ENCODE measurements at regions not wholly inside any gene's neighbourhood (a gene's known extent, or its start where the extent isn't known, plus 50 kb on each side); places are given as distances from the start of the nearest gene placed in this dataset.
"Not testable (repeated sequence)": the region's sequence is repeated elsewhere in the genome, so short reads cannot be mapped to it uniquely, and the experiment has no call there.

- H3K4me1 ChIP-seq (ENCODE audit: control insufficient read depth in 1 of 2, insufficient read depth in 2 of 2, low read length in 2 of 2): no peaks in the 10 kb centered on the region
- H3K27ac ChIP-seq (ENCODE audit: low read depth, low read length): no peak overlapping the region
- no peak overlapping the region for H3K9ac ChIP-seq (ENCODE audit: low read depth in 1 of 2, low read length in 2 of 2)
- H3K9me3 ChIP-seq (ENCODE audit: control insufficient read depth in 1 of 2, low read length in 2 of 2): peaks cover 9 to 27% of the 10 kb centered on the region in 2 donors
- no peak overlapping the region for H3K4me3 ChIP-seq (ENCODE audit: low read depth in 1 of 2, low read length in 2 of 2)
- no peaks in the 10 kb centered on the region for H3K27me3 ChIP-seq (ENCODE audit: control insufficient read depth in 1 of 2, insufficient read depth in 2 of 2, low read length in 2 of 2)
- no peaks in the 10 kb centered on the region for H3K36me3 ChIP-seq (ENCODE audit: control insufficient read depth in 1 of 2, insufficient read depth in 2 of 2, low read length in 2 of 2)
These were observed 128.5 kb downstream of the ZNF675 start for GRCh38 chr19:23558541-23558940.

GRCh38 chr19:23557381-23557780 is 129.6 kb downstream of the ZNF675 start:
- H3K4me3 ChIP-seq (ENCODE audit: low read depth in 1 of 2, low read length in 2 of 2): no peak overlapping the region
- no peaks in the 10 kb centered on the region for H3K27me3 ChIP-seq (ENCODE audit: control insufficient read depth in 1 of 2, insufficient read depth in 2 of 2, low read length in 2 of 2)
- H3K27ac ChIP-seq (ENCODE audit: low read depth, low read length): no peak overlapping the region
- no peaks in the 10 kb centered on the region for H3K4me1 ChIP-seq (ENCODE audit: control insufficient read depth in 1 of 2, insufficient read depth in 2 of 2, low read length in 2 of 2)
- H3K36me3 ChIP-seq (ENCODE audit: control insufficient read depth in 1 of 2, insufficient read depth in 2 of 2, low read length in 2 of 2): no peaks in the 10 kb centered on the region
- peaks cover 9 to 19% of the 10 kb centered on the region in 2 donors for H3K9me3 ChIP-seq (ENCODE audit: control insufficient read depth in 1 of 2, low read length in 2 of 2)
- H3K9ac ChIP-seq (ENCODE audit: low read depth in 1 of 2, low read length in 2 of 2): no peak overlapping the region

DNA sequence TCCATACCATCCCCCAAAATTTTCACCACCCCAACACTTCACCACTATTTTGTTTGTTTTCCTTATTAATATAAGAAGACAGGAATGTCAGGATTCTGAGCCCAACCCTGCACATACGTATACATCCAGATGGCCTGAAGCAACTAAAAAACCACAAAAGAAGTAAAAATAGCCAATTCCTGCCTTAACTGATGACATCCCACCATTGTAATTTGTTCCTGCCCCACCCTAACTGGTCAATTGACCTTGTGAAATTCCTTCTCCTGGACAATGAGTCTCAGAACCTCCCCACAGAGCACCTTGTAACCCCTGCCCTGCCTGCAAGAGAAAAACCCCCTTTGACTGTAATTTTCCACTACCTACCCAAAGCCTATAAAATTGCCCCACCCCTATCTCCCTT is 132.5 kb downstream of the ZNF675 start:
- Histone ChIP-seq H3K27me3 (ENCODE audit: control insufficient read depth in 1 of 2, insufficient read depth in 2 of 2, low read length in 2 of 2) (no peaks in the 10 kb centered on the region), H3K4me3 (ENCODE audit: low read depth in 1 of 2, low read length in 2 of 2) (no peak overlapping the region), H3K27ac (ENCODE audit: low read depth, low read length) (no peak overlapping the region), H3K9me3 (ENCODE audit: control insufficient read depth in 1 of 2, low read length in 2 of 2) (peaks cover 8 to 13% of the 10 kb centered on the region in 2 donors), H3K36me3 (ENCODE audit: control insufficient read depth in 1 of 2, insufficient read depth in 2 of 2, low read length in 2 of 2) (no peaks in the 10 kb centered on the region), H3K4me1 (ENCODE audit: control insufficient read depth in 1 of 2, insufficient read depth in 2 of 2, low read length in 2 of 2) (no peaks in the 10 kb centered on the region), H3K9ac (ENCODE audit: low read depth in 1 of 2, low read length in 2 of 2) (no peak overlapping the region)

DNA sequence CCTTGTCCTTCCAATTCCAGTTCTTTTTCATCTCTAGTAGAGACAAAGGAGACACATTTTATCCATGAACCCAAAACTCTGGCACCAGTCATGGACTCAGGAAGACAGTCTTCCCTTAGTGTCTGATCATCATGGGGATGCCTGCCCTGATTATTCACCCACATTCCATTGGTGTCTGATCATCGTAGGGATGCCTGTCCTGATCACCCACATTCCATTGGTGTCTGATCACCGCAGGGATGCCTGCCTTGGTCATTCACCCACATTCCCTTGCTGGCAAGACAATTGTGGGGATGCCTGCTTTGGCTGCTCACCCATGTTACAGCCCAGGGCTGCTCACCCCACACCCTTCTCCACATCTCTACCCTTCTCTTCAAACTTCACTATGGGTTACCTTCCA is 136.9 kb downstream of the ZNF675 start:
- not testable (repeated sequence) for H3K4me3 ChIP-seq (ENCODE audit: low read depth in 1 of 2, low read length in 2 of 2); H3K27me3 ChIP-seq (ENCODE audit: control insufficient read depth in 1 of 2, insufficient read depth in 2 of 2, low read length in 2 of 2); H3K9ac ChIP-seq (ENCODE audit: low read depth in 1 of 2, low read length in 2 of 2); H3K27ac ChIP-seq (ENCODE audit: low read depth, low read length); H3K36me3 ChIP-seq (ENCODE audit: control insufficient read depth in 1 of 2, insufficient read depth in 2 of 2, low read length in 2 of 2); H3K9me3 ChIP-seq (ENCODE audit: control insufficient read depth in 1 of 2, low read length in 2 of 2); H3K4me1 ChIP-seq (ENCODE audit: control insufficient read depth in 1 of 2, insufficient read depth in 2 of 2, low read length in 2 of 2)

DNA sequence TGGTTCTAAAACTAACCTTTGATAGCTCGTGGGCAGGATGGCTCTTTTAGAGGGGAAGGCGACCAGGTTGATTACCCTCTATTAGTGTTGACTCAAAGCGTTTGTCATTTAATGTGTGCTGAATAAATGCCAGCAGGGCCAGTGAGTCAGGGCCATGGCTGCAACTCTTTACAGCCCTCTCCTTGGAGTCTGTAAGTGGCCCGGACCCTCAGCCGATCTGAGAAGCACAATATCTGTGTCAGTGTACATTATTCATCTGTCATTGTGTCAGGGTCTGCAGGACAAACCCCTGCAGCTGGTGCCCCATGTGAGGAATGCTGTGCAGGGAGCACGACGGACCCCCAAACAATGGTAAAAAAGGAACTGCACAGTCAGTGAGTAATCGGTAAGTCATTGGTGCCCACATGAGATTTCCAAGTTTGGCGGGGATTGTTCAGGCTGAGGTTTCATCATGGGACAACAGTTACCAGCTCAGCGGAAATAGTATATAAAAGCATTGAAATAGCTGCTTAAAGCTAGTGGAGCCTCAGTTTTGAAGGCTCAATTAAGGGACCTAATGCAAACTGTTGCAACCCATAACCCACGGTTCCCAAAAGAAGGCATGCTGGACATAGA is 139.1 kb downstream of the ZNF675 start:
- no peak overlapping the region for H3K27ac ChIP-seq (ENCODE audit: low read depth, low read length)
- H3K36me3 ChIP-seq (ENCODE audit: control insufficient read depth in 1 of 2, insufficient read depth in 2 of 2, low read length in 2 of 2): no peaks in the 10 kb centered on the region
- no peak overlapping the region for H3K9ac ChIP-seq (ENCODE audit: low read depth in 1 of 2, low read length in 2 of 2)
- peaks cover 0 to 5% of the 10 kb centered on the region in 2 donors for H3K4me1 ChIP-seq (ENCODE audit: control insufficient read depth in 1 of 2, insufficient read depth in 2 of 2, low read length in 2 of 2)
- H3K27me3 ChIP-seq (ENCODE audit: control insufficient read depth in 1 of 2, insufficient read depth in 2 of 2, low read length in 2 of 2): no peaks in the 10 kb centered on the region
- H3K4me3 ChIP-seq (ENCODE audit: low read depth in 1 of 2, low read length in 2 of 2): no peak overlapping the region
- peaks cover 11 to 21% of the 10 kb centered on the region in 2 donors for H3K9me3 ChIP-seq (ENCODE audit: control insufficient read depth in 1 of 2, low read length in 2 of 2)

GRCh38 chr19:23547156-23547555 is 139.9 kb downstream of the ZNF675 start:
- no peak overlapping the region for H3K4me3 ChIP-seq (ENCODE audit: low read depth in 1 of 2, low read length in 2 of 2)
- peaks cover 0 to 5% of the 10 kb centered on the region in 2 donors for H3K4me1 ChIP-seq (ENCODE audit: control insufficient read depth in 1 of 2, insufficient read depth in 2 of 2, low read length in 2 of 2)
- H3K27ac ChIP-seq (ENCODE audit: low read depth, low read length): no peak overlapping the region
- H3K9me3 ChIP-seq (ENCODE audit: control insufficient read depth in 1 of 2, low read length in 2 of 2): peaks cover 12 to 21% of the 10 kb centered on the region in 2 donors
- no peaks in the 10 kb centered on the region for H3K36me3 ChIP-seq (ENCODE audit: control insufficient read depth in 1 of 2, insufficient read depth in 2 of 2, low read length in 2 of 2)
- H3K27me3 ChIP-seq (ENCODE audit: control insufficient read depth in 1 of 2, insufficient read depth in 2 of 2, low read length in 2 of 2): no peaks in the 10 kb centered on the region
- no peak overlapping the region for H3K9ac ChIP-seq (ENCODE audit: low read depth in 1 of 2, low read length in 2 of 2)

GRCh38 chr19:23543351-23543750 is 143.7 kb downstream of the ZNF675 start:
- H3K9ac ChIP-seq (ENCODE audit: low read depth in 1 of 2, low read length in 2 of 2): no peak overlapping the region
- H3K36me3 ChIP-seq (ENCODE audit: control insufficient read depth in 1 of 2, insufficient read depth in 2 of 2, low read length in 2 of 2): no peaks in the 10 kb centered on the region
- H3K27ac ChIP-seq (ENCODE audit: low read depth, low read length): no peak overlapping the region
- H3K9me3 ChIP-seq (ENCODE audit: control insufficient read depth in 1 of 2, low read length in 2 of 2): peaks cover 17 to 18% of the 10 kb centered on the region in 2 donors
- H3K4me3 ChIP-seq (ENCODE audit: low read depth in 1 of 2, low read length in 2 of 2): no peak overlapping the region
- peaks cover 0 to 5% of the 10 kb centered on the region in 2 donors for H3K4me1 ChIP-seq (ENCODE audit: control insufficient read depth in 1 of 2, insufficient read depth in 2 of 2, low read length in 2 of 2)
- no peaks in the 10 kb centered on the region for H3K27me3 ChIP-seq (ENCODE audit: control insufficient read depth in 1 of 2, insufficient read depth in 2 of 2, low read length in 2 of 2)

GRCh38 chr19:23542562-23542961 is 144.4 kb downstream of the ZNF675 start:
- Histone ChIP-seq H3K4me3 (ENCODE audit: low read depth in 1 of 2, low read length in 2 of 2) (no peak overlapping the region), H3K27me3 (ENCODE audit: control insufficient read depth in 1 of 2, insufficient read depth in 2 of 2, low read length in 2 of 2) (no peaks in the 10 kb centered on the region), H3K36me3 (ENCODE audit: control insufficient read depth in 1 of 2, insufficient read depth in 2 of 2, low read length in 2 of 2) (no peaks in the 10 kb centered on the region), H3K9ac (ENCODE audit: low read depth in 1 of 2, low read length in 2 of 2) (no peak overlapping the region), H3K9me3 (ENCODE audit: control insufficient read depth in 1 of 2, low read length in 2 of 2) (peaks cover 17 to 22% of the 10 kb centered on the region in 2 donors), H3K4me1 (ENCODE audit: control insufficient read depth in 1 of 2, insufficient read depth in 2 of 2, low read length in 2 of 2) (peaks cover 0 to 5% of the 10 kb centered on the region in 2 donors), H3K27ac (ENCODE audit: low read depth, low read length) (no peak overlapping the region)

GRCh38 chr19:23541991-23542390 is 145.0 kb downstream of the ZNF675 start:
- H3K27ac ChIP-seq (ENCODE audit: low read depth, low read length): no peak overlapping the region

DNA sequence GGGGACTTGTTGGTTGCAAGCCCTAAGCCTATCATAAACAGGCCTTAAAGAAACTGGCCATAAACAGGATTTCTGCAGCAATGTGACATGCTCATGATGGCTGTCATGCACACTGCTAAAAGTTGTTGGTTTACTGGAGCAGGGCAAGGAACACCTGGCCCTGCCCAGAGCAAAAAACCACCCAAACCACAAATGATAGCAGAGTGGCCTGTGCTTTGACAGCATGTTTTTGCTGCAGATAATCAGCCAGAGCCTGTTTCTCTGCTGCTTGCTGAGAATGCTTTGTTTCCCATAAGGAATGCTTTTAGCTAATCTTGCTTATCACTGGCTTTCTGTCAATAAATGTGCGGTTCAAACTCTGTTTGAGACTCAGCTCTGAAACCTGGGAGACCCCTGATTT is 144.9 kb upstream of the ZNF91 start:
- H3K4me3 ChIP-seq (ENCODE audit: low read depth in 1 of 2, low read length in 2 of 2); H3K27ac ChIP-seq (ENCODE audit: low read depth, low read length); H3K4me1 ChIP-seq (ENCODE audit: control insufficient read depth in 1 of 2, insufficient read depth in 2 of 2, low read length in 2 of 2); H3K9ac ChIP-seq (ENCODE audit: low read depth in 1 of 2, low read length in 2 of 2); H3K36me3 ChIP-seq (ENCODE audit: control insufficient read depth in 1 of 2, insufficient read depth in 2 of 2, low read length in 2 of 2); H3K27me3 ChIP-seq (ENCODE audit: control insufficient read depth in 1 of 2, insufficient read depth in 2 of 2, low read length in 2 of 2): not testable (repeated sequence)
- H3K9me3 ChIP-seq (ENCODE audit: control insufficient read depth in 1 of 2, low read length in 2 of 2): peaks cover 12 to 22% of the 10 kb centered on the region in 2 donors

More at GRCh38 chr19:23541991-23542390, 145.0 kb downstream of the ZNF675 start:
- Histone ChIP-seq H3K27me3 (ENCODE audit: control insufficient read depth in 1 of 2, insufficient read depth in 2 of 2, low read length in 2 of 2) (no peaks in the 10 kb centered on the region), H3K4me1 (ENCODE audit: control insufficient read depth in 1 of 2, insufficient read depth in 2 of 2, low read length in 2 of 2) (peaks cover 0 to 5% of the 10 kb centered on the region in 2 donors), H3K9me3 (ENCODE audit: control insufficient read depth in 1 of 2, low read length in 2 of 2) (peaks cover 17 to 25% of the 10 kb centered on the region in 2 donors), H3K36me3 (ENCODE audit: control insufficient read depth in 1 of 2, insufficient read depth in 2 of 2, low read length in 2 of 2) (no peaks in the 10 kb centered on the region), H3K4me3 (ENCODE audit: low read depth in 1 of 2, low read length in 2 of 2) (no peak overlapping the region), H3K9ac (ENCODE audit: low read depth in 1 of 2, low read length in 2 of 2) (no peak overlapping the region)

Measured in duodenal mucosa (tissue), 2 donors.